ENCODE measurements at regions not wholly inside any gene's neighbourhood (a gene's known extent, or its start where the extent isn't known, plus 50 kb on each side); places are given as distances from the start of the nearest gene placed in this dataset.

DNA sequence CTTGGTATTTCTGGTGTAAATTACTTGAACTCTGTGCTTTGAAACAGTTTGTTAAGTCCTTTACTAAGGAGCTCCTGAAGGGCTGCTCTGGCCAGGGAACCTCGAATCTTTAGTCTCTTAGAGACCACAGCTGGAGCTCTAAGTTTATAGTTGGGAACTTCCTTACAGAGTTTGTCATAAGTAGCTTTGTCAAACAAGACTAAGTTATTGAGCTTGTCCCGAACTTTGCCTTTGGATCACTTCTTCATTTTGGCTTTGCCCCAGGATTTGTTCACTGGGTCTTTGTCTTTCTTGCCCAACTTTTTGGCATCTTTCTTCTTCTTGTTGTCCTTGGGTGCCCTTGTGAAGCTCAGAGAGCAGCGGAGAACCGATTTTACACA, 64.8 kb downstream of the FAM50B start:
- TF ChIP-seq, protein P1, sequence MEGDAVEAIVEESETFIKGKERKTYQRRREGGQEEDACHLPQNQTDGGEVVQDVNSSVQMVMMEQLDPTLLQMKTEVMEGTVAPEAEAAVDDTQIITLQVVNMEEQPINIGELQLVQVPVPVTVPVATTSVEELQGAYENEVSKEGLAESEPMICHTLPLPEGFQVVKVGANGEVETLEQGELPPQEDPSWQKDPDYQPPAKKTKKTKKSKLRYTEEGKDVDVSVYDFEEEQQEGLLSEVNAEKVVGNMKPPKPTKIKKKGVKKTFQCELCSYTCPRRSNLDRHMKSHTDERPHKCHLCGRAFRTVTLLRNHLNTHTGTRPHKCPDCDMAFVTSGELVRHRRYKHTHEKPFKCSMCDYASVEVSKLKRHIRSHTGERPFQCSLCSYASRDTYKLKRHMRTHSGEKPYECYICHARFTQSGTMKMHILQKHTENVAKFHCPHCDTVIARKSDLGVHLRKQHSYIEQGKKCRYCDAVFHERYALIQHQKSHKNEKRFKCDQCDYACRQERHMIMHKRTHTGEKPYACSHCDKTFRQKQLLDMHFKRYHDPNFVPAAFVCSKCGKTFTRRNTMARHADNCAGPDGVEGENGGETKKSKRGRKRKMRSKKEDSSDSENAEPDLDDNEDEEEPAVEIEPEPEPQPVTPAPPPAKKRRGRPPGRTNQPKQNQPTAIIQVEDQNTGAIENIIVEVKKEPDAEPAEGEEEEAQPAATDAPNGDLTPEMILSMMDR (conservative IDR thresholded peaks at IDR 0.05; ENCODE audit: low read length) = no peak
- TF ChIP-seq EZH2phosphoT487 (IDR thresholded peaks at IDR 0.05; ENCODE audit: borderline replicate concordance) = no peak
